Stomach (tissue), 4 donors: ENCODE measurements at regions not wholly inside any gene's neighbourhood (a gene's known extent, or its start where the extent isn't known, plus 50 kb on each side); places are given as distances from the start of the nearest gene placed in this dataset.

Experiments
- EP300 ChIP-seq: sonication (generic); formaldehyde crosslinking; IDR thresholded peaks from one replicate; pipeline ENCODE4 v1.6.1; 2017; ENCODE audit warnings: antibody characterized with exemption
- POLR2A ChIP-seq, 4 donors: fragments of 450-650 bp; IDR thresholded peaks; one replicate each; pipeline ENCODE4 v1.6.1; 2016; ENCODE audit warnings: antibody characterized with exemption in 4 of 4, control low read depth in 2 of 4, mild to moderate bottlenecking in 1 of 4, moderate library complexity in 1 of 4
- POLR2AphosphoS5 ChIP-seq, 3 donors: sonication (generic); formaldehyde crosslinking; IDR thresholded peaks; one replicate each; pipeline ENCODE4 v1.6.1; 2016; ENCODE audit warnings: antibody characterized with exemption in 3 of 3
- TF ChIP-seq, protein P1 (sequence below), 7 experiments: fragments of 450-650 bp in 4 of 7; fragments of 200-600 bp in 3 of 7; sonication (generic) in 3 of 7; IDR thresholded peaks; one replicate each; pipeline ENCODE4 v1.5.1; 2016 to 2019; ENCODE audit warnings: antibody characterized with exemption in 7 of 7, control low read depth in 2 of 7, mild to moderate bottlenecking in 1 of 7

DNA sequence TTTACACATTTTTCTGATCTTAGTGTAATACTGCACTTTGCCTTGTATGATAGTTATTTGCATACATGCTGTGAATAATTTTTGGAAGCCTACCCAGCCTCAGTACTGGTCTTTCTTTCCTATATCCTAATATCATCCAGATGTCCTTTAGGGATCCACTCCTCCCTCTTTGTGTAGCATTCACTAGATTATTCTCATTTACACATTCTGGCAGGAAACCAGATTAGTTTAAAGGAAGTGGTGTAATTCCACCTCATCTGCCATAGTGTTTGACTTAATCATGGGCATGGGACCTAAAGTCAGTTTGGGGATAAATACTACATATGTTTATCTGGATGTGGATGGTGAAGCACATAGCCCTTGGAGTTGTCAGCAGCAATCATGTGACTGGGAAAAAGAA, 444.9 kb upstream of the MAP2 start:
- TF ChIP-seq, protein P1, sequence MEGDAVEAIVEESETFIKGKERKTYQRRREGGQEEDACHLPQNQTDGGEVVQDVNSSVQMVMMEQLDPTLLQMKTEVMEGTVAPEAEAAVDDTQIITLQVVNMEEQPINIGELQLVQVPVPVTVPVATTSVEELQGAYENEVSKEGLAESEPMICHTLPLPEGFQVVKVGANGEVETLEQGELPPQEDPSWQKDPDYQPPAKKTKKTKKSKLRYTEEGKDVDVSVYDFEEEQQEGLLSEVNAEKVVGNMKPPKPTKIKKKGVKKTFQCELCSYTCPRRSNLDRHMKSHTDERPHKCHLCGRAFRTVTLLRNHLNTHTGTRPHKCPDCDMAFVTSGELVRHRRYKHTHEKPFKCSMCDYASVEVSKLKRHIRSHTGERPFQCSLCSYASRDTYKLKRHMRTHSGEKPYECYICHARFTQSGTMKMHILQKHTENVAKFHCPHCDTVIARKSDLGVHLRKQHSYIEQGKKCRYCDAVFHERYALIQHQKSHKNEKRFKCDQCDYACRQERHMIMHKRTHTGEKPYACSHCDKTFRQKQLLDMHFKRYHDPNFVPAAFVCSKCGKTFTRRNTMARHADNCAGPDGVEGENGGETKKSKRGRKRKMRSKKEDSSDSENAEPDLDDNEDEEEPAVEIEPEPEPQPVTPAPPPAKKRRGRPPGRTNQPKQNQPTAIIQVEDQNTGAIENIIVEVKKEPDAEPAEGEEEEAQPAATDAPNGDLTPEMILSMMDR (IDR thresholded peaks at IDR 0.05): no peak
- TF ChIP-seq EP300 (no peak), POLR2AphosphoS5 (IDR thresholded peaks at IDR 0.05) (no peak), POLR2A (IDR thresholded peaks at IDR 0.05) (no peak)
